ENCODE measurements at regions not wholly inside any gene's neighbourhood (a gene's known extent, or its start where the extent isn't known, plus 50 kb on each side); places are given as distances from the start of the nearest gene placed in this dataset.
"Not testable (repeated sequence)": the region's sequence is repeated elsewhere in the genome, so short reads cannot be mapped to it uniquely, and the experiment has no call there.

- DNase-seq, result no peak
Observed at GRCh38 chr12:127596891-127597290, 670.1 kb upstream of the TMEM132C start.

- DNase-seq, result no peak
Observed at GRCh38 chr12:127599436-127599835, 667.5 kb upstream of the TMEM132C start.

- DNase-seq, result no peak
Observed at GRCh38 chr12:127600211-127600610, 666.8 kb upstream of the TMEM132C start.

GRCh38 chr12:127606476-127607015 is 660.4 kb upstream of the TMEM132C start:
- no peak for DNase-seq

GRCh38 chr12:127607146-127607725 is 659.7 kb upstream of the TMEM132C start:
- DNase-seq, result no peak

GRCh38 chr12:127608359-127608758 is 658.6 kb upstream of the TMEM132C start:
- DNase-seq, result not testable (repeated sequence)

GRCh38 chr12:127613056-127613455 is 653.9 kb upstream of the TMEM132C start:
- no peak for DNase-seq

GRCh38 chr12:127619869-127620734 is 646.9 kb upstream of the TMEM132C start:
- no peak for DNase-seq

GRCh38 chr12:127620735-127621355 is 646.1 kb upstream of the TMEM132C start:
- no peak for DNase-seq

- DNase-seq, result no peak
Observed at GRCh38 chr12:127621366-127621765, 645.6 kb upstream of the TMEM132C start.

- DNase-seq, result no peak
Observed at GRCh38 chr12:127623362-127623761, 643.6 kb upstream of the TMEM132C start.

- no peak for DNase-seq
Observed at GRCh38 chr12:127625176-127625771, 641.7 kb upstream of the TMEM132C start.

- DNase-seq, result peak; percentile 19
Observed at GRCh38 chr12:127628645-127629044, 638.3 kb upstream of the TMEM132C start.

GRCh38 chr12:127629066-127629820 is 637.7 kb upstream of the TMEM132C start:
- no peak for DNase-seq

GRCh38 chr12:127632461-127632860 is 634.5 kb upstream of the TMEM132C start:
- no peak for DNase-seq

- no peak for DNase-seq
Observed at GRCh38 chr12:127635838-127636237, 631.1 kb upstream of the TMEM132C start.

GRCh38 chr12:127636882-127637281 is 630.1 kb upstream of the TMEM132C start:
- no peak for DNase-seq

- peak; percentile 25 for DNase-seq
Observed at GRCh38 chr12:127640181-127640886, 626.6 kb upstream of the TMEM132C start.

- DNase-seq, result no peak
Observed at GRCh38 chr12:127642208-127642607, 624.8 kb upstream of the TMEM132C start.

- DNase-seq, result no peak
Observed at GRCh38 chr12:127648321-127648720, 618.6 kb upstream of the TMEM132C start.

GRCh38 chr12:127649961-127650360 is 617.0 kb upstream of the TMEM132C start:
- no peak for DNase-seq
